ENCODE measurements at regions not wholly inside any gene's neighbourhood (a gene's known extent, or its start where the extent isn't known, plus 50 kb on each side); places are given as distances from the start of the nearest gene placed in this dataset.
"Not testable (repeated sequence)": the region's sequence is repeated elsewhere in the genome, so short reads cannot be mapped to it uniquely, and the experiment has no call there.

DNA sequence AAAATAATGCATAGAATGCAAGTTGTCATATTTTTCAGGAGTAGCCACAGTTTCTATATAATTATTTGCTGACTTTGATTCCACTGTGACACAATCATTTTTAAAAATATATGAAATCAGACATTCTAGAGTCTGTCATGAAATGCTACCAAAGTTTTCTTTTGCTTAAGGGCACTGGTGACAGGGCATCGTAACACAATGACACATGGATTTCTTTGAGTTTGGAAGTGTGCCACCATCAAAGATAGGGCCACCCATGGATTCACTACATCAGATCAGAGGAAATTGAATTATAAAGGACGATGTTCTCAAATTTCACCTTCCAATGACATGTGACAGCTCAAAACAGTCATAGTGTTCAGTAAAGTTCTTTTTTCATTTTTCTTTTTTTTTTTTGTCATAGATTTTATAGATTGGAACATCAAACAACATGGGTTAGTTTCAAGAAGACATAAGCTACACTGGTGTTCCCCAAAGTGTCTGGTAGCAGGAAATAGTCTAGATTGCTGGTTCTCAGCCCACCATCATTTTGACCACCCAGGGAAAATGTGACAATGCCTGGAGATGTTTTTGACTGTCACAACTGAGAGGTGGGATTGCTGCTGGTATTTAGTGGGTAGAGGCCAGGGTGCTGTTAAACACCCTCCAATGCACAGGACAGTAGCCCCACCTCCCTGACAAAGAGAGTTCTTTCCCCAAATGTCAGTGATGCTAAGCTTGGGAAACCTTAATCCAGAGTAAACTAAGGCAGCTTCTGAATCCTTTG lies 123.8 kb upstream of the DOK5 start:
- no peak for DNase-seq (ENCODE audit: low read depth)
- TF ChIP-seq, protein P1, sequence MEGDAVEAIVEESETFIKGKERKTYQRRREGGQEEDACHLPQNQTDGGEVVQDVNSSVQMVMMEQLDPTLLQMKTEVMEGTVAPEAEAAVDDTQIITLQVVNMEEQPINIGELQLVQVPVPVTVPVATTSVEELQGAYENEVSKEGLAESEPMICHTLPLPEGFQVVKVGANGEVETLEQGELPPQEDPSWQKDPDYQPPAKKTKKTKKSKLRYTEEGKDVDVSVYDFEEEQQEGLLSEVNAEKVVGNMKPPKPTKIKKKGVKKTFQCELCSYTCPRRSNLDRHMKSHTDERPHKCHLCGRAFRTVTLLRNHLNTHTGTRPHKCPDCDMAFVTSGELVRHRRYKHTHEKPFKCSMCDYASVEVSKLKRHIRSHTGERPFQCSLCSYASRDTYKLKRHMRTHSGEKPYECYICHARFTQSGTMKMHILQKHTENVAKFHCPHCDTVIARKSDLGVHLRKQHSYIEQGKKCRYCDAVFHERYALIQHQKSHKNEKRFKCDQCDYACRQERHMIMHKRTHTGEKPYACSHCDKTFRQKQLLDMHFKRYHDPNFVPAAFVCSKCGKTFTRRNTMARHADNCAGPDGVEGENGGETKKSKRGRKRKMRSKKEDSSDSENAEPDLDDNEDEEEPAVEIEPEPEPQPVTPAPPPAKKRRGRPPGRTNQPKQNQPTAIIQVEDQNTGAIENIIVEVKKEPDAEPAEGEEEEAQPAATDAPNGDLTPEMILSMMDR (IDR thresholded peaks at IDR 0.05; ENCODE audit: low read depth, low read length, missing control alignments) = no peak
- in situ Hi-C loops (cut with HindIII; ENCODE audit: low sequenced_read_pairs) = no loop called here

DNA sequence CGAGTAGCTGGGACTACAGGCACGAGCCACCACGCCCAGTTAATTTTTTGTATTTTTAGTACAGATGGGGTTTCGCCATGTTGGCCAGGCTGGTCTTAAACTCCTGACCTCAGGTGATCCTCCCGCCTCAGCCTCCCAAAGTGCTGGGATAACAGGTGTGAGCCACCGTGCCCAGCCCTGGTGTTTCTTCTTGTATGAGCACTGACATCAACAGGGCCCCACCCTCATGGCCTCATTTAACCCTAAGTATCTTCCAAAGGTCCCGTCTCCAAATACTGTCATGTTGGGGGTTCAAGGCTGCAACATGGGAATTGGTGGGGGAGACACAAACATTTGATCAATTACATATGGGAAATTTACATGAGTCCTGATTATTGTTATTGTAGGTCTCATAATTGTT lies 122.9 kb upstream of the DOK5 start:
- H3K4me3 ChIP-seq (ENCODE audit: low read depth, low read length); in situ Hi-C loops (cut with HindIII; ENCODE audit: low sequenced_read_pairs); DNase-seq (ENCODE audit: low read depth): not testable (repeated sequence)

More for the DNA sequence above, 123.8 kb upstream of the DOK5 start:
- no peak overlapping the region for H3K4me3 ChIP-seq (ENCODE audit: low read depth, low read length)

DNA sequence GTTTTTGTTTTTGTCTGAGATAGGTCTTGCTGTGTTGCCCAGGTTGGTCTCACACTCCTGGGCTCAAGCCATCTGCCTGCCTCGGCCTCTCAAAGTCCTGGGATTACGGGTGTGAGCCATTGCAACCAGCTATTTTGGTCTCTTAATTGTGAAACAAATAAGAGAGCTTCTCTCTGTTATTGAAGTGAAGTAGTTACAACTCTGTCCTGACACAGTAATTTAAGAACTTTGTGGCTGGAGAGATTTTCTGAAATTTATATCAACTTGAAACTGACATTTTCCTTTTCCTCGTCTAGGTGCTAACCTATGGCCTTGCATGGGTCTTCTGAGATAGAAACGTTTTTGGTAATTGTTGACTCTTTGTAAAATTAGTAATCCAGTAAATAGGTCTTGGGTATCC lies 122.1 kb upstream of the DOK5 start:
- H3K4me3 ChIP-seq (ENCODE audit: low read depth, low read length) = no peak overlapping the region
- no peak for DNase-seq (ENCODE audit: low read depth)
- TF ChIP-seq, protein P1 (IDR thresholded peaks at IDR 0.05; ENCODE audit: low read depth, low read length, missing control alignments) = no peak
- in situ Hi-C loops (cut with HindIII; ENCODE audit: low sequenced_read_pairs) = no loop called here

DNA sequence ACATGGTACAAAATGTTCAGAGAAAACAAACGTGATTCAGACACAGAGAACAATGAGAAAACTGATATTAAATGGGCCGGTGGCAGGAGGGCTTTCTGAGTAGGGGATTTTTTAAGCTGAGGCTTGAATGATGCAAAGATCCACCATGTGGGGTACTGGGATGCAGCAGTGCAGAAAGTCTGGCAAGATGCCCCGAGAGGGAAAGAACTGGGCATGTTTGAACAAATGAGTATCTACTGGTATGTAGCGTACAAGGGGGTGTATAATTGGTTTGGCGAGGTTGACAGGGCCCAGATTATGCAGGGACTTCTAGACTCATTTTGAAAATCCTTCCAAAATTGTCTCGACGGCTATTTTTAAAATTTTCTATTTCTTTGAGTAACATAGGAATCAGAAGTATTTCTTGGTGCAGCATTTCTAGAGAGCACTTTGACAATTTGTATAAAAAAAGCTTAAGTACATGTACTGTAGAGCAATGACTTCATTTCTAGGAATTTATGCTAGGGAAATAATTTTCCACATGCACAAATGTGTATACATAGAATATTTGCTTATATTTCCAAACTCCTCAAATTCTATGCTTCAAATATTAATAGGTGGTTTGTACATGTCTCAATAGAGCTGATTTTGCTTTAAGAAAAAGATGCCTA lies 119.6 kb upstream of the DOK5 start:
- in situ Hi-C loops (cut with HindIII; ENCODE audit: low sequenced_read_pairs) = no loop called here
- DNase-seq (ENCODE audit: low read depth) = no peak
- TF ChIP-seq, protein P1 (IDR thresholded peaks at IDR 0.05; ENCODE audit: low read depth, low read length, missing control alignments) = no peak
- no peak overlapping the region for H3K4me3 ChIP-seq (ENCODE audit: low read depth, low read length)

DNA sequence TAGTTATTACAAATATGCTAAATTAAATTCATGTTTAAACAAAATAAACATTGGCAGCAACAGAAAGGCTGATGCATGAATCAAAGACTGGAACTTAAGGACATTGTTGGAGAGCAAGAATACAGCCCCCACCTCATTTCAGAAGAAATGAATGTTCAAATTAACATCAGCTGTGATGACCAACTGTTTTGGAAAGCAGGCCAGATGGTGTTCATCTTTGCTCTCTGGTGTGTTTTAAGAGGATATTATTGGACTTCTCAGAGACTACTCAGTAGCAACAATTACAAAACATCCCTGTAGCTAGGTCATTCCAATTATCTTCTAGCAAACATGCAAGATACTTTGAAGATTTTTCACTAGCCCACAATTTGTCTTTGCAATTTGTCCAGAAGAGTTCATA lies 118.6 kb upstream of the DOK5 start:
- TF ChIP-seq, protein P1 (IDR thresholded peaks at IDR 0.05; ENCODE audit: low read depth, low read length, missing control alignments) = no peak
- no peak for DNase-seq (ENCODE audit: low read depth)
- in situ Hi-C loops (cut with HindIII; ENCODE audit: low sequenced_read_pairs) = no loop called here
- no peak overlapping the region for H3K4me3 ChIP-seq (ENCODE audit: low read depth, low read length)

DNA sequence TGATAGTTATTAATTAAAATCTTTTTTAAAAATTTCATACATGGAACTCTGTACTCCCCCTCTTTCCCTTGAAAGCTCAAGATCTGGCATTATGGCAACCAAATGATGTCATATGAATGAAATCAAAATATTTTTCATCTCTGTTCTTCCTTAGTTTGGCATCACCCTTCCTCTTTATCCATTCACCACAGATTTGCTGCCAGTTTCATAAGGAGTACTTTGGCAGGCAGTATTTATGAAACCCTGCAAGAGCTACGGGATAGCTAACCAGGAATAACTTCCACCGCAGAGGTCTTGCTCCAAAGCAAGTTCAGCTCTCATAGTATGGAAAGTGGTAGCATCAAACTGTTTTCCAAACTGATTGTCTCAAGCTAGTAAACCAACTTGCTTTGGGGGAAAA lies 113.9 kb upstream of the DOK5 start:
- TF ChIP-seq, protein P1 (IDR thresholded peaks at IDR 0.05; ENCODE audit: low read depth, low read length, missing control alignments) = no peak
- H3K4me3 ChIP-seq (ENCODE audit: low read depth, low read length) = no peak overlapping the region
- in situ Hi-C loops (cut with HindIII; ENCODE audit: low sequenced_read_pairs) = no loop called here
- DNase-seq (ENCODE audit: low read depth) = no peak

DNA sequence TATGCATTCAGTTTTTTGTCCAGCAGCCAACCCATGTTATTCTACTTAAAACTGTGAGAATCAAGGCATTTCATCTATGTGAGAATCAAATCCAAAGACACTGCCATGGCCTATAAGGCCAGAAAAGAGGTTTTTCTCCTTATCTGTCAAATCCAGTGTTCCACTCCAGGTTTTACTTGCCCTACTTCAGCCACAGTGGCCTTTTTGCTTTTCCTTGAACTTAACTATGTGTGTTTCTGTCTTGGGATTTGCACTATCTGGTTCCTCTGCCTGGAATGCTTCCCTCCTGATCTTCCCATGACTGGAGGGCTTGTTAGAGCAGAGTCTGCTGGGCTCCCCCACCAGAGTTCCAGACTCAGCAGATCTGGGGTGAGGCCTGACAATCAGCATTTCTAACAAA lies 113.1 kb upstream of the DOK5 start:
- TF ChIP-seq, protein P1 (IDR thresholded peaks at IDR 0.05; ENCODE audit: low read depth, low read length, missing control alignments) = no peak
- DNase-seq (ENCODE audit: low read depth) = no peak
- in situ Hi-C loops (cut with HindIII; ENCODE audit: low sequenced_read_pairs) = no loop called here
- no peak overlapping the region for H3K4me3 ChIP-seq (ENCODE audit: low read depth, low read length)
